CD4-positive, alpha-beta T cell (primary cell): ENCODE measurements at regions not wholly inside any gene's neighbourhood (a gene's known extent, or its start where the extent isn't known, plus 50 kb on each side); places are given as distances from the start of the nearest gene placed in this dataset.

Experiments used
- ATAC-seq: fragments of 200-7000 bp; cut with Tn5 transposase; one replicate; pipeline ENCODE4 v1.10.0; 2022; ENCODE audit warnings: mild to moderate bottlenecking; ENCODE audit not compliant: poor library complexity
- CTCF ChIA-PET: fragments of 350-600 bp; sonication (Branson Sonifier 250); formaldehyde crosslinking; loops from one replicate; lab custom pipeline; 2021; ENCODE audit warnings: antibody characterized with exemption, inconsistent platforms; lab: Charles Lee
- POLR2A ChIA-PET: fragments of 350-600 bp; sonication (Branson Sonifier 250); formaldehyde crosslinking; loops from one replicate; lab custom pipeline; 2021; ENCODE audit warnings: antibody characterized with exemption, inconsistent platforms; lab: Charles Lee
- DNase-seq, 14 experiments: peaks; one replicate each; pipeline ENCODE4 v3.0.0-alpha.2; 2013 to 2020; ENCODE audit warnings: mixed read lengths in 2 of 14
- H3K27ac ChIP-seq, 2 donors: one replicate each; pipeline versions ENCODE4 v1.5.1 to v1.7.0; 2013; ENCODE audit warnings: low read length in 2 of 2, low read depth in 1 of 2, mild to moderate bottlenecking in 1 of 2
- H3K27me3 ChIP-seq, 2 experiments: 1 replicate in 1 of 2; 2 replicates in 1 of 2; pipeline versions ENCODE4 v1.6.1 to v1.7.0; 2013; ENCODE audit warnings: low read length in 2 of 2, control low read depth in 1 of 2, mild to moderate bottlenecking in 1 of 2, moderate library complexity in 1 of 2; ENCODE audit not compliant: insufficient read depth in 2 of 2, control insufficient read depth in 1 of 2
- H3K36me3 ChIP-seq: one replicate; pipeline ENCODE4 v1.6.1; 2013; ENCODE audit warnings: low read length, control low read depth; ENCODE audit not compliant: insufficient read depth
- H3K4me1 ChIP-seq: one replicate; pipeline ENCODE4 v1.6.1; 2013; ENCODE audit warnings: low read length, control low read depth; ENCODE audit not compliant: insufficient read depth
- H3K4me3 ChIP-seq: one replicate; pipeline ENCODE4 v1.5.1; 2013; ENCODE audit warnings: mild to moderate bottlenecking, low read length, moderate library complexity
- H3K9me3 ChIP-seq, 2 experiments: 1 replicate in 1 of 2; 2 replicates in 1 of 2; pipeline versions ENCODE4 v1.6.1 to v1.7.0; 2013; ENCODE audit warnings: low read length in 2 of 2, mild to moderate bottlenecking in 2 of 2, control low read depth in 1 of 2, moderate library complexity in 1 of 2; ENCODE audit not compliant: control insufficient read depth in 1 of 2, insufficient read depth in 1 of 2
- H3K27ac Mint-ChIP-seq: one replicate; pipeline ENCODE4 v1.8.0; 2020; ENCODE audit warnings: mixed read lengths
- H3K27me3 Mint-ChIP-seq: one replicate; pipeline ENCODE4 v1.8.0; 2021; ENCODE audit warnings: mixed read lengths
- H3K36me3 Mint-ChIP-seq: one replicate; pipeline ENCODE4 v1.8.0; 2021; ENCODE audit warnings: low read depth, mixed read lengths
- H3K4me1 Mint-ChIP-seq: one replicate; pipeline ENCODE4 v1.8.0; 2021; ENCODE audit warnings: low read depth, mixed read lengths
- H3K4me3 Mint-ChIP-seq: one replicate; pipeline ENCODE4 v1.8.0; 2020; ENCODE audit warnings: mild to moderate bottlenecking, mixed read lengths
- H3K9me3 Mint-ChIP-seq: one replicate; pipeline ENCODE4 v1.8.0; 2020; ENCODE audit warnings: mixed read lengths
- intact Hi-C, 2 experiments: fragments of 100-400 bp; cut with DNase I in 1 of 2; cut with micrococcal nuclease in 1 of 2; formaldehyde crosslinking; loops; one replicate each; pipeline versions ENCODE4 v1.15.1 to v1.9.0; 2023 to 2025; cut with DNase I, micrococcal nuclease
- TF ChIP-seq, protein P1 (sequence below): fragments of 200-600 bp; IDR thresholded peaks from one replicate; pipeline ENCODE4 v1.8.0; 2022; ENCODE audit warnings: antibody characterized with exemption, mild to moderate bottlenecking

- no peaks in the 10 kb centered on the region for H3K9me3 Mint-ChIP-seq
- CTCF ChIA-PET = no interaction called here
- intact Hi-C loops = no loop called here
- no peak overlapping the region for H3K27ac Mint-ChIP-seq
- TF ChIP-seq, protein P1, sequence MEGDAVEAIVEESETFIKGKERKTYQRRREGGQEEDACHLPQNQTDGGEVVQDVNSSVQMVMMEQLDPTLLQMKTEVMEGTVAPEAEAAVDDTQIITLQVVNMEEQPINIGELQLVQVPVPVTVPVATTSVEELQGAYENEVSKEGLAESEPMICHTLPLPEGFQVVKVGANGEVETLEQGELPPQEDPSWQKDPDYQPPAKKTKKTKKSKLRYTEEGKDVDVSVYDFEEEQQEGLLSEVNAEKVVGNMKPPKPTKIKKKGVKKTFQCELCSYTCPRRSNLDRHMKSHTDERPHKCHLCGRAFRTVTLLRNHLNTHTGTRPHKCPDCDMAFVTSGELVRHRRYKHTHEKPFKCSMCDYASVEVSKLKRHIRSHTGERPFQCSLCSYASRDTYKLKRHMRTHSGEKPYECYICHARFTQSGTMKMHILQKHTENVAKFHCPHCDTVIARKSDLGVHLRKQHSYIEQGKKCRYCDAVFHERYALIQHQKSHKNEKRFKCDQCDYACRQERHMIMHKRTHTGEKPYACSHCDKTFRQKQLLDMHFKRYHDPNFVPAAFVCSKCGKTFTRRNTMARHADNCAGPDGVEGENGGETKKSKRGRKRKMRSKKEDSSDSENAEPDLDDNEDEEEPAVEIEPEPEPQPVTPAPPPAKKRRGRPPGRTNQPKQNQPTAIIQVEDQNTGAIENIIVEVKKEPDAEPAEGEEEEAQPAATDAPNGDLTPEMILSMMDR = no peak
- H3K4me3 Mint-ChIP-seq = no peak overlapping the region
- H3K36me3 Mint-ChIP-seq = no peaks in the 10 kb centered on the region
- Histone ChIP-seq H3K27me3 (peaks cover 6 to 14% of the 10 kb centered on the region in 2 experiments), H3K27ac (no peak overlapping the region), H3K36me3 (no peaks in the 10 kb centered on the region), H3K4me1 (no peaks in the 10 kb centered on the region), H3K4me3 (no peak overlapping the region), H3K9me3 (peaks cover 0 to 12% of the 10 kb centered on the region in 2 experiments)
- ATAC-seq (no peak), DNase-seq (no peak)
- peaks cover 23% of the 10 kb centered on the region for H3K27me3 Mint-ChIP-seq
- H3K4me1 Mint-ChIP-seq = no peaks in the 10 kb centered on the region
- POLR2A ChIA-PET = no interaction called here
These were observed 77.5 kb upstream of the CXCL12 start for GRCh38 chr10:44462338-44462914.

- CTCF ChIA-PET = no interaction called here
- Histone ChIP-seq H3K36me3 (no peaks in the 10 kb centered on the region), H3K4me1 (no peaks in the 10 kb centered on the region), H3K4me3 (no peak overlapping the region), H3K9me3 (peaks cover 0 to 12% of the 10 kb centered on the region in 2 experiments), H3K27me3 (peaks cover 6 to 14% of the 10 kb centered on the region in 2 experiments), H3K27ac (no peak overlapping the region)
- H3K4me1 Mint-ChIP-seq = no peaks in the 10 kb centered on the region
- DNase-seq (no peak), ATAC-seq (no peak)
- no peaks in the 10 kb centered on the region for H3K9me3 Mint-ChIP-seq
- H3K36me3 Mint-ChIP-seq = no peaks in the 10 kb centered on the region
- H3K4me3 Mint-ChIP-seq = no peak overlapping the region
- H3K27ac Mint-ChIP-seq = no peak overlapping the region
- intact Hi-C loops = no loop called here
- H3K27me3 Mint-ChIP-seq = peaks cover 19% of the 10 kb centered on the region
- POLR2A ChIA-PET = no interaction called here
- TF ChIP-seq, protein P1 = no peak
These were observed 78.7 kb upstream of the CXCL12 start for GRCh38 chr10:44463511-44464121.

DNA sequence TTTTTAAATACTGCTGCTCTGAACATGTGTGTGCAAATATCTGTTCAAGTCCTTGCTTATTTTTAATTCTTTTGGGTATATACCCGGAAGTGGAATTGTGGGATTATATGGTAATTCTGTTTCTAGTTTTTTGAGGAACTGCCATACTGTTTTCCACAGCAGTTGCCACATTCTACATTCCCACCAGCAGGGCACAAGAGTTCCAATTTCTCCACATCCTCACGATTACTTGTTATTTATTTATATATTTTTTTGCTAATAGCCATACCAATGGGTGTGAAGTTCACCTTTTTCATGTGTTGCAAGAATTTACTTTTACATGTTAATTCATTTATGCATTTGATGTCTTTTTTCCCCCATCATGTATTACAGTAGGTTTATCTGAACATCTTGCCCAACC, 79.6 kb upstream of the CXCL12 start:
- no peak overlapping the region for H3K27ac ChIP-seq
- Mint-ChIP-seq H3K27me3 (peaks cover 18% of the 10 kb centered on the region), H3K4me3 (no peak overlapping the region), H3K36me3 (no peaks in the 10 kb centered on the region), H3K9me3 (no peaks in the 10 kb centered on the region), H3K27ac (no peak overlapping the region), H3K4me1 (no peaks in the 10 kb centered on the region)
- peaks cover 0 to 13% of the 10 kb centered on the region in 2 experiments for H3K9me3 ChIP-seq
- POLR2A ChIA-PET = no interaction called here
- TF ChIP-seq, protein P1 = no peak
- ATAC-seq (no peak), DNase-seq (no peak)
- intact Hi-C loops = no loop called here
- H3K4me1 ChIP-seq = no peaks in the 10 kb centered on the region
- no peak overlapping the region for H3K4me3 ChIP-seq
- CTCF ChIA-PET = no interaction called here
- peaks cover 6 to 14% of the 10 kb centered on the region in 2 experiments for H3K27me3 ChIP-seq
- H3K36me3 ChIP-seq = no peaks in the 10 kb centered on the region
